ENCODE measurements at regions not wholly inside any gene's neighbourhood (a gene's known extent, or its start where the extent isn't known, plus 50 kb on each side); places are given as distances from the start of the nearest gene placed in this dataset.

GRCh38 chr20:7147220-7147601 lies 379.7 kb downstream of the BMP2 start:
- TF ChIP-seq CTCF (IDR thresholded peaks at IDR 0.05; ENCODE audit: low read length) (no peak), EZH2phosphoT487 (IDR thresholded peaks at IDR 0.05; ENCODE audit: low read length) (no peak), EZH2 (optimal IDR thresholded peaks at IDR 0.05; ENCODE audit: low read depth, low read length) (no peak)
